ENCODE measurements at regions not wholly inside any gene's neighbourhood (a gene's known extent, or its start where the extent isn't known, plus 50 kb on each side); places are given as distances from the start of the nearest gene placed in this dataset.

DNA sequence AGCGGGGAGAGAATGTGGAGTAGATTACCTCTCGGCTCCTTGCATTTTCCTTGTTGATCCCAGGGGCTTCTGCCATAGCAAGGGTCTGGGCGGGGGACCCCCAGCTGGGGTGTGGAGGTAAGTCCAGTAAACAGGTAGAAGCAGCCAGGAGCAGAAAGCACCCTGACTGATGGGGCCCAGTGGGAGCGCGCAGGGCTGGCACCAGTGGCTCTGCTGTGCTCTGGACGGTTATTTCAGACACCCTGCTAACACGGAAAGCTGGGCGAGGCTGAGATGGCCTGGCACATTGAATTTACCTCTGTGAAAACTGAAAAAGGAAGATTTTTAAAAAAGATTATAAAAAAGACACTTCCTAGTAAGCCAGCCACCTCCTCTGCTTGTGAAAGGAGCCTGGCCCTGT is 88.4 kb upstream of the CALM2 start:
- no peak for DNase-seq

DNA sequence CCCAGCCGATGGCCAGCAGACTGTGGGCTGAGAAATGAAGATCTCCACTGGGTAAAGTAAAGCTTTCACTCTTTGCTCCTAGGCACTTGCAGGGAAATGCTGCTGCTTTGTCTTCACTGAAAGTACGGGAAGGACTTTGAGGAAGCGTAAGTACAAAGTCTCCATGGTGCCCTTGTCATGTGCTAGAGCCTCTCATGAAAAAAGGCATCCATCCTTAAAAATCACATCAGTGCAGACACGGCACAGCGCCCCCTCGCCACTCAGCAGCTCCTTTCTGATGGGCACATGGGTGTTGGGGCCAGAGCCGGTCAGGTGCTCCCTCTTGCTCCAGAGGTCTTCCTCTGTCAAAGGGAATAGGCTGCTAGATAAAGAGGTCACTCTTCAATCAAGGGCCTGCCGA is 87.8 kb upstream of the CALM2 start:
- no peak for DNase-seq

DNA sequence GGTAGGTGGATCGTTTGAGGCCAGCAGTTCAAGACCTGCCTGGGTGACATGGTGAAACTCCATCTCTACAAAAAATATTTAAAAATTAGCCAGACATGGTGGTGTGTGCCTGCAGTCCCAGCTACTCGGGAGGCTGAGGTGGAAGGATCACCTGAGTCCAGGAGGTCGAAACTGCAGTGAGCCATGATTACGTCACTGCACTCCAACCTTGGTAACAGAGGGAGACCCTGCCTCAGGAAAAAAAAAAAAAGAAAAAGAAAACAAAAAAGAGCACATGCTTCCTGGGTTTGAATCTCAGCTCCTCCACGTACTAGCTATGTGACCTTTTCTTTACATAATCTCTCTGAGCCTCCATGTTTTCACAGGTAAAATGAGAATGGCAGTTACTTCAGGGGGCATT is 86.3 kb upstream of the CALM2 start:
- no peak for DNase-seq

DNA sequence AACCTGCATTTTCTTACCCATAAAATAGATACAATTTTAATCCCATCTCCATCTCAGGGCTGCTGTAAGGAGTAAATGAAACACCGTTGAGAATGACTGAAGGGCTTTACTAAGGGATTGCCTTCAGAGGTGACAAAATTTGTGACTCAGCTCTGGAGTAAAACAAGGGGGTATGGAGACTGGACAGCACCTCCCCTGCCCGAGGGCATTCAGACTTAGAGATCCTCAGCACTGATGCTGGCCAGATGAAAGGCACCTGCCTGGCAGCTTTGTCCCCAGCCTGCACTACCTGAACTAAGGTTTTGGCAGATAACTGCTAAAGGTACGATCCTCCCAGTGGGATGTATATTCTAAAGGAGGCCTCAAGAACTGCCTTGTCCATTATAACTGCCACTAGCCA is 84.7 kb upstream of the CALM2 start:
- DNase-seq: no peak

DNA sequence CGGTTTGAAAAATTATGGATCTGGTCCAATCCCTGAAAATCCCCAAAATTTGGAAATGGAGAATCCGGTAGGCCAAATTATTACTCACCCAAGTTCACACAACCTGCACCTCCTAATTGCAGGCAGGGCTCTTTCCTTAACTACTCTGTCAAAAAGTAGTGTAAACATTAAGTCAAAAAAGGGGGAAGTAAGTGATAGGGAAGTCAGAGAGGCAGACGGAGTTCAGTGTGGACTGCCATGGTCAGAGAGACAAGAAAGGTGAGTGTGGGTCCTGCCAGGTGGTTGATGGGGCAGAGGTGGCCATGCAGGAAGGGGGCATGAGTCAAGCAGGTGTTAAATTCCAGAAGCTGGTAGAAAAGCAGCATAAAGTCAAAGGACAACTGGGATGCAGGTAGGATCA is 83.5 kb upstream of the CALM2 start:
- no peak for DNase-seq

DNA sequence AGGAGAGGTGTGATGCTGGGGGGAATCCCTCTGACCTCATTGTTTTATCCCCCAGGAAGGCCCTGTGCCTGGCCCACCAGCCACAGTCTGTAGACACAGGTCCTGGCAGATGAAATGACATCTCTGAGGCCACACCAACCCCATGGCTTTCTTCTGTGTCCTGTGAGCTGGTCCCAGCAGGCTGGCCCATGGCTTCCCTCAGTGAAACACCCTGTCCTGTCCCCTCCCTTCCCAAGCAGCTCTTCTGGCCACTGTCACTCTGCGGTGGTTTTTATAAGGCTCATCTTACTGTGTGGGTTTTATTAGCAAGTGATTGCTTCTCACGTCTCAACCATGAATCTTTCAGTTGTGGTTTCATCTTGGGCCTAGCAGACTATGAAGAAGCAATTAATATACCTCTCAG is 81.6 kb upstream of the CALM2 start:
- DNase-seq: no peak

DNA sequence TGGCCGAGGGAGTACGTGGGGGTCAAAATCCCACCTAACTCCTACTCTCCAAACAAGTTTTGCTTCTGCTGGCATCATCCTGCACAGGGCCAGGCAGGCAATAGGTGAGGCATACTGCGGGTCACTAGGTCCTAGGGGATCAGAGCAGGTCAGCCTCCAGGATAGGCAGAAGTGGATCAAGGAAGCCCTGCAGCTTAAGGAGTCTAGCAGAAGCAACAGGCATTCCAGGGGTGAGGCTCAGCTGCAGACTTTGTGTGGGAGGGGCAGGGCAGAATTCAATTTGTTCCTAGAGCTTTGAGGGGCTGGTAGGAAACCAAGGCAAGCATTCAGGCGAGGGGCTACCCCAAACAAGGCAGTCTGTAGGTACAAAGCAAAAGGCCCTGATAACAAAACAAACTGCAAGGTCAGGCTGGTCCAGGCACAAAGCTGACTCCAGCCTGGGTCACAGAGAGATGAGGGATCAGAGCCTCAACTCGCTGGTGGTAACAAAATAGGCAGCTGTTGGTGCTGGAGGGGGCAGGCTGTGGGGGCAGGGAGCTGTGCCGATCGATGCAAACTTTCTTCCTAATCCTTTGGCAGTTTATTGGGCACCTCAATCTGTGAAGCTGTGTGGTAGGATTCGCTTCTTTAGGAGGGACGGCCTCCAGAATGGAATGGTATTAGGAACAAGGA is 80.2 kb upstream of the CALM2 start:
- DNase-seq: no peak

DNA sequence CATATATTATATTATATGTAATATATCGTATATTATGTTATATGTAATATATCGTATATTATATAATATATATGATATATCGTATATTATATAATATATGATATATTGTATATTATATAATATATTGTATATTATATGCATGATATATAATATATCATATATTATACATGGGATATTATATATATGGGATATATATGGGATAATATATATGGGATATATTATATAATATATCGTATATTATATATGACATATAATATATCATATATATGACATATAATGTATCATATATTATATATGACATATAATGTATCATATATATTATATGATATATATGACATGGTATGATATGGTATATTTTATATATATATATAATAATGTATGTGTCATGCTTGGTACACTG is 79.5 kb upstream of the CALM2 start:
- DNase-seq: no peak

DNA sequence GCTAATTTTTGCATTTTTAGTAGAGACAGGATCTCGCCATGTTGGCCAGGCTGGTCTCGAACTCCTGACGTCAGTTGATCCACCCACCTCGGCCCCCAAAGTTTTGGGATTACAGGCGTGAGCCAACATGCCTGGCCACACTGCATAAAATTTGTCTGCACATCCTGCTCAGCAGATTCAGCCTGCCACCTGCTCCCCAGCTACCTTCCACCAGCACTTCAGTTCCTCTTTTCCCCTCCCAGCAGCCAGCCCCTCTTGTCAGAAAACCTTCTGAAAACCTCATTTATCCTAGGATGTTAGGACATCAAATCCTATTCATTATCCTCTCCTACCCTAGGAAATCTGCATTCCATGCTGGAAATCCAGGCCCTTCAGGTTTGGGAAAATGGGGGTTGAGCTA is 78.2 kb upstream of the CALM2 start:
- DNase-seq: no peak

DNA sequence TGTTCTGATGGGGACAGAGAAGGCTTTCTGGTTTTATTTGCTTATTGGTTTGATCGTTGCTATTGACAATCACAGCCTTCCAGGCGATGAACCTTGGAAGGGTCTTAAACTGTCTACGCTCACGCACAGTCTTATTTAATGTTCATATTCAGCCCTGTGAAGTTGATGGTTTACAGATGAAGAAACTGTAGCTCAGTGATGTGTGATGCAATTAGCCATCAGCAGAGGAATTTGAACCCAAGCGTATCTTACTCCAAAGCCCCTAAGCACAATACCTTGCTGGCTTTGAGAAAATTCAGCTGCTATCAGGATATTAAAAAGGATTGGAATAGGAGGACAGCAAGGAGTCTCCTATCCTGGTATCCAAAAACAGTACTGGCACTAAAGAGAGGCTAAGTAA is 77.1 kb upstream of the CALM2 start:
- DNase-seq: no peak

DNA sequence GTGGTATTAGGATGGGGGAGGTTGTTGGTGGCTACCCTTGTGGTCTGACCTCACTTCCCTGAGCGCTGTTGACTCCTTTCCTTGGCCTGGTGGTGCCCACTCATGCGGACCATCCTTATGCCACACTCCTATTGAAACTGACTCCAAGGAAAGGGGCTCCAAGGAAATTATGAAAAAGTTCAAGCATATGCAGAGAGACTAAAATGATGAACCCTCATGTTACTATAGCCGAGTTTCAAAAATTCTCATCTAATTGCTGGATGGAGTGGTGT is 75.0 kb upstream of the CALM2 start:
- no peak for DNase-seq

DNA sequence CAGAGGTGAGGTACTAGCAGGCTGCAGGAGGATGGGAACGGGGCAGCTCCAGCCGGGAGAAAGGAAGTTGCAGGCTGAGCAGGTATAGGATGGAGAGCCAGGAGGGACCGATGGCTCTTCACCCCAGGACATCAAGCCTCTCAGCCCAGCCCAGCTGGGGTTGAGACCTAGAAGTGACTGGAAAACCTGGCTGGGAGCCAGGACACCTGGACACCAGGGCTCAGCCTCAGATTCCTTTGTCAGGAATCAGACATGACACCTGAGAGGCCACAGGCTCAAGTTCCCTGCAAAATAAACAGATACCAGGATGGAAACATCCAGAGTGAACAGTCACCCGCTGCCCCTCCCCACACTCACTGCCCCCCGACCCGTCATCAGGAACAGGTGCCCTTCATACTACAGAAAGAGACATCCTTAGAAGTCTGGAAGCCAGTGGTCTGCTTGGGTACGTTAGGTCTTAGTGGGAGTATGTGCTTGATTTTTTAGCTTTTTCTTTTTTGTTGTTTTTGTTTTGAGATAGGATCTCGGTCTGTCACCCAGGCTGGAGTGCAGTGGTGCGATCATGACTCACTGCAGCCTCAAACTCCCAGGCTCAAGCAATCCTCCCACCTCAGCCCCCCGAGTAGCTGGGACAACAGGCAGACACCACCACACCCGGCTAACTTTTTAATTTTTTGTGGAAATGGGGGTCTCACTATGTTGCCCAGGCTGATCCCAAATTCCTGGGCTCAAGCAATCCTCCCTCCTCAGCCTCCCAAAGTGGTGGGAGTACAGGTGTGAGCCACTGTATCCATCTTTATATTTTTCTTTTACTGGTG is 74.5 kb upstream of the CALM2 start:
- no peak for DNase-seq

DNA sequence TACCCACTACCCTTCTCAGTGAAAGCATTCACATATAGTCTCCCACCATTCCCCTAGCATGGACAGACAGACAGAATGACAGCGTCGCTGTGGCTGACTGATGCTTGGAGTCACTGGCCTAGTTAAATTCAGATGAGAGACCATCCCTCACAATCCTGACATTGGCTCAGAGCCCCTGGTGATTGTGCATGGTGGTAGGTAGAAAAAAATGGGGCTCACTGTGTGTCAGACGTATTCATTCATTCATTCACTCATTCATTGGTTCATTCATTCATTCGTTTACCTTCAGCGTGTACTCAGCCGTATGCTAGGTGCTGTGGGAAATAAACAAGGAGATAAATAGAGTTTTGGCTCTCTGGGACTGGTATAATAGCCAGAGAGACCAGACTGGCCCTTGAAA is 73.6 kb upstream of the CALM2 start:
- no peak for DNase-seq

DNA sequence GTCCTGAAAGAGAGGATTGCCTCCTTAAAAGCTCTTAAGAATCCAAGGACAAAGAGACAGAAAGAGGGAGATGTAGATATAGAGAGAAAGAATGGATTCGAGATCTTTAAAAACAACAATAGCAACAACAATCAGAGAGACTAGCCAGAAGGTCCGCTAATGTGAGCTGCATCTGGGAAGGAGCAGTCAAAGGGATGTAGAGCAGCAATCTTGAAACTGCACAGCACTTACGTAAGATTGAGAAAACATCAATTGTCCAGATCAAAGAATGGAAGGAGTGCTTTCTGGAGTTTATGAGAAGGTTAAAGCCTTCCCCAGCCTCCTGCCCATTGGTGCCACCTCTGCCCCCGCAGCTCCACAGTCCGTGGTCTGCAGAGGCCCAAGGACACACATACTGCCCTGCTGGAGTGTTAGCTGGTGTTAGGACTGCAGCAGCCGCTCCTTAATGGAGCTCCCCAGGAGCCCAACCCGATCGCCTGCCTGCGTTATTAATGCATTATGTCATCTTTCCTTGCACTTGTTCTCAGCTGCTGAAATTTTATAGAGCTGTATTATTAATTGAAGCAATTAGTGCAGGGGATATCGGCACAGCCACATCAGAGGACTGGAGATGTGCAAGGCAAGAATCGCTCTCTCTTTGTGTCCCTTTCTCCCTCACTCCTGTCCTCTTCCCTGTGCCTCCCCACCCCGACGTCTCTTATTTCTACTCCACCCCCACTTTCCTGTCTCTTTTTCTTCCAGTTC is 73.0 kb upstream of the CALM2 start:
- DNase-seq: no peak

DNA sequence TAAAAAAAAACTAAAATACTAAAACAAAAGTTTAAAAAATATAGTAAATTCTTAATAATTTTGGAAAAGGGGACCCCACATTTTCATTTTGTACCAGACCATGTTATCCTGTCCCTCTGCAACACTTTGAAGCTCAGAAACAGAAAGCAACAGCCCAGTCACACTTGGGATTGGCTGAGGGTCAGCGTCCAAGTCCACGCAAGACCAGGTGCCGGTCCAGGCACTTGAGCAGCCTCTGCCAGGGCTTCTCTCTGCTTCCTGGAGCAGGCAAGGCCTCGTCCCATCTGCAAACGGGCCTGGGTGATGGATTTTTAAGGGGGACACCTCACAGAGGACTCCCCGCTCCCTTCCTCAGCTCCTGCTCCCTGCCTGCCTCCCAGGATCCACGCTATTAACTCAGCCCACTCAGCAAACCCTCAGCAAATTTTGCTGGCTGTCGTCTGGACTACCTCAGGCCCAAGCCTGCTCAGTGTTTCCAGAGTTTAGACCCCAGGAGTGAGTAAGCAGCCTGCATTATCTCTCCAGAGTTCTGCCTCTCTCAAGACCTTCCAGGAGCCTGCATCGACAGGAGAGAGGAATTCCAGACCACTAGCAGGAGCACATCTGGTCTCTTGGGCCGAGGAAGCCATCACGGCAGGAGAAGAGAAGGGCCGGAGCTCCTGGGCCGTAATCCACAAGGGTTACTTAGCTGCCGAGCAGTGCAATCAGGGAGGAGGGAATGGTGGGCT is 67.4 kb upstream of the CALM2 start:
- DNase-seq: no peak

DNA sequence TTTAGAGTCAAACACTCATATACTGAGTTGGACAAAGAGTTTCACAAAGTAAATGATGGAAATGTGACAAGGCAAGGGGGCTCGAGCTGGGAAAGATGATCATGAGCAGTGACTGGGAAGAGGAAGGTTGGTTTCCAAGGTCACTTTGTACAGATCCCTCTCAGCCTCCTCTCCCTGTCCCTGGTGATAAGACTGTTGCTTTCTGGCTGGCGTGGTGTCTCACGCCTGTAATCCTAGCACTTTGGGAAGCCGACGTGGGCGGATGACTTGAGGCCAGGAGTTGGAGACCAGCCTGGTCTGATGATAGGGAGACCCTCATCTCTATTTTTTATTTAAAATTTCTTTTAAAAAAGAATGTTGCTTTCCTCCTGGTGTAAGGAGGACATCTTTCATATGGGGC is 65.4 kb upstream of the CALM2 start:
- no peak for DNase-seq

DNA sequence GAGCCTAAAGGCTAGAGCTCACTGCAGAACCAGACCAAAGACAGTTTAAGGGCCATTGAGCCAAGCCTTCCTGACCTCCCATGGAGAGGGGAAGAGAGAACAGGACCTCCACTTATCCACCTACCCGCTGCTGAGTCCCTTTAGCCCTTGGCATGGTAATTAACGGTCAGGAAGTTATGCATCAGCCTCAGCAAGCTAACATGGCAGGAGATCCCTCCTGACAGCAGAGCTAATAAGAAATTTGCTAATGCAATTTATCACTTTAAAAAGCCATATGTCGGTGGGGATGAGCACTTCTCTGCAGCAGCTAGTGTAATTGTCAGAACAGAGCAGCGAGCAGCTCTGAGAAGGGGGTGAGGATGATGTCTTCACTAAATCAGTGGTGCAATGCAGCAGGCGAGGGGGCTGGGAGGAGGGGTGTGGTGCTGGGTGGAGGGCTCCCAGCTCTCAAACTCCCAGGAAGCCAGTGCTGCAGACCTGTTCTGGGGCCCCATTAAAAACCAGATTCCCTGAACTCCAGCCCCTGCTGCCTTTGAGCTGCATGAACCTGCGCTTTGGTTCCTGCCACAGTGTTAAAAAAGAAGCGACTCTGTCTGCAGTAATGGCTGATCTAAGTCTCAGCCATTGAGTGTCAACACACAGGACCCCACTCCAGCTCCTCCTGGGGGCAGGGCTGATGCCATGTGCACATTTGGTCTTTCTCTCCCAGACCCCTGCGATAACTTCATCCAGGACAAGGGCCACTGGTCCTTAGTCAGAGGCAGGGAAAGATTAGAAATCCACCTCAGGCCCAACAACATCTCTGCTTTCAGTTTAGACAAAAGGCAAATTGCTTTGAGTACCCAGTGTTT is 63.0 kb upstream of the CALM2 start:
- DNase-seq: no peak

DNA sequence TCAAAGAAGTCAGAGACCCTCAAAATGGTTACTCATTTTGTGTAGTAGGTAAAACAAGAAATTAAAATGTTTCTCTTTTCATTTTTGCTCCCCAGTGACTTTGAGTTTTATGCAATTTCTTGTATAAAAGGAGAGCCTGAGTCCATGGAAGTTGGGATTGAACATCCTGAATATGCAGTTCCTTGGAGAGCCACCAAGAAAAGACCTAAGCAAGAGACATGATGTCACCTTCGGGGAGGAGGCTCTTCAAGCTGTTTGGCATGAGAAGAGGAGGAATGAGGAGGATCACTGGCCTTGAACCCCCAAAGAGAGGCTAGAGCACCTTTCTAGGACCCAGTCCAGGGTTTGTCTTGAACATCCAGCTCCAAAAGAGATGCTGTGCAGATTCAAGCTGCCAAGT is 62.3 kb upstream of the CALM2 start:
- no peak for DNase-seq

DNA sequence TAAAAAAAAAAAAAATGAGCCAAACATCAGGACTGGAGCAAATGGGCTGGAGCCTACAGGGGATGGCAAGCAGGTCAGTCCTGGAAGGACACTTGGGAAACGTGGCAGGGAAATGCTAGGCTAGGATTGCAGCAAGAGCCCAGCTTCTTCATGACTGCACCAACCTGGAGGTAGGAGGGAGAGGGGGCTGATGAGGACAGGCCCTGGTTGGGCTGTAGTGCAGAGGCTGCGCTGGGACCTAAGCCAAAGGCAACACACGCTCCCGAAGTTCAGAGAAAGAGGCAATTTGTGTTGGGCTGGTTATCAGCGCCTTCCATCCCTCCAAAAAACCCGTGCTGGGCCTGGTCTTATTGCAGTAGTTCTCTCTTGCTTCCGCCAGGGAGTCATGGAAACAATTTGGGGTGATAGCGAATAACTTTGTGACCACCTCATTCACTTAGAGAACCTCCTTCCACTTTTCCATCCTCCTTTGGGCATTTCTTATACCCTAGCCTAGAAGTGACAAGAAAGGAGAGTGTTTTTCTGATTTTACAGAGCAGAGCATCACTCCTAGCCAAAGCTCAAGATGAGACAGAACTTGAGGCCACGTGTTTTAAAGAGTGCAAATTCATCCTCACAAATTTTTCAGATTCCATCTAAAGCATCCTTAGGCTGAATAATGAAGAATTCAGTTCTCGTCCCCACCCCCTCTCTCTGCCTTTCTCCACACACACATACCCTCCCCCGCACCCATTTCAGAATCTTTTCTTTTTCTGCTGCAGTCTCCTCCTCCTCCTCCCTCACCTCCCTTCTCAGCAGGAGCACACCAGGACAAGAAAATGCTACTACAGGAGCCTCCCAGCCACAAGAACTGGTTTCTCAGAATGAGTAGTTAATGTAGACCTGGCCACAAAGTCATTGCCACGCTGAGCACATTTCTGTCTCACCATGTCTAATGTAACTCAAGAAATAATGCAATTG is 61.3 kb upstream of the CALM2 start:
- no peak for DNase-seq

DNA sequence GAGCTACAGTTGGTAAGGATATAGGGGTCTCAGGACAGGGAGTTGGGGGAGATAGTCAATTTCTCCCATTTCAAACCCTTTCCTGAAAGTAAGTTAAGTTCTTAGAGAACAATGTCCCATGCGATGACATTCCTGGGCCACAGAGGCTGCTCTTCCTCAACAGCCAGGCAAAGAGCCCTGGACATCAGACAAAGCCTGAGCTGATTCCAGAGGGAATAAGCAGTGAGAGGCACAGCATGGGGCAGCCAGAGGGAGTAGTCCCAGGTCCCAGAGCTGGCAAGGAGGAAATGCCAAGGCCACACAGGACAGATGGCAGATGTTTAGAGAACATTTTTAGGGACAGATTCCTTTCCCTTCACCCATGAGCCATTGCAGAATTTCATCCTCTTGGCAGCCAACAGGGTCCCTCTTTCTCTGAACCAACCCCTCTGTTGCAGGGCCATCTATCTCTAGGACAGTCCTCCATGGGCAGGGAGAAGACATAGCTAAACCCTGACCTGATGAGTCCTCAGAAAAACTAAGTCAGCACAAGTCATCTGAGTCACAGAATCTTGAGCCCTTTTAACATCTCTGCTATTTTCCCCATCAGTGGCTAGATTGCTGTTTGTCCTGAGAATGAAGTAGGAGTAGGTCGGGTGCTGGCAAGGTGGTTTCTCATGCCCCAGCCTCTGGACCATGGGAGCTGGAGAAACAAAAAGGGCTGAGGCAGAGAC is 60.3 kb upstream of the CALM2 start:
- DNase-seq: no peak

DNA sequence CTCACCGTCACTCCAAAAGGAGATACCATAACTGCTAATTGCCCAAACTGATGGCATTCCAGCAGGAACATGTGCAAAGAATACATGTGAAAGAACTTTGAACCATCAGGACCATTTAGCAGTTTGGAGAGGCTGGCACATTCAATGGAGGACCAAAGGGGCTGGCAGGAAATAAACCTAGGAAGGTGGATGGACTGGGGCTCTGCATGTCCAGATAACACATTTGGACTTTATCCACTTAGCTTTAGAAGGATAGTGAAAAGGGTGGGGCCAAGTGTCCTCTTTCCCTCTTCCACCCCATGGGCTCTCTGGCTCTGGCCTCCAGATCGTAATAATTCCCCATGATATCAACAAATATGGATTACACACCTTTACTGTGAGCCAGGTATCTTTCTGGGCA is 58.8 kb upstream of the CALM2 start:
- no peak for DNase-seq
